Kidney (tissue), 13 donors: ENCODE measurements at regions not wholly inside any gene's neighbourhood (a gene's known extent, or its start where the extent isn't known, plus 50 kb on each side); places are given as distances from the start of the nearest gene placed in this dataset.

Experiments used
- DNase-seq, 5 donors: peaks; one replicate each; pipeline ENCODE4 v3.0.0-alpha.2; 2013 to 2020
- FAIRE-seq: peaks from 2 replicates; lab custom pipeline; 2012; peaks lifted over from hg19 to GRCh38; lab: Jason Lieb, UNC
- H3K27ac ChIP-seq, 2 donors: one replicate each; pipeline ENCODE4 v1.7.0; 2013; ENCODE audit warnings: low read depth in 2 of 2, low read length in 2 of 2, inconsistent platforms in 1 of 2
- H3K27me3 ChIP-seq: one replicate; pipeline ENCODE4 v1.7.1; 2013; ENCODE audit warnings: low read length, inconsistent platforms; ENCODE audit not compliant: control insufficient read depth, insufficient read depth
- H3K36me3 ChIP-seq, 3 donors: one replicate each; pipeline versions ENCODE4 v1.7.0 to v1.7.1; 2013; ENCODE audit warnings: low read length in 3 of 3, control low read depth in 1 of 3, inconsistent platforms in 1 of 3; ENCODE audit not compliant: insufficient read depth in 3 of 3, control insufficient read depth in 2 of 3
- H3K4me1 ChIP-seq, 3 donors: one replicate each; pipeline versions ENCODE4 v1.7.0 to v1.7.1; 2013; ENCODE audit warnings: low read length in 3 of 3, inconsistent platforms in 1 of 3, low read depth in 1 of 3; ENCODE audit not compliant: control insufficient read depth in 2 of 3, insufficient read depth in 2 of 3
- H3K4me3 ChIP-seq, 3 donors: one replicate each; pipeline versions ENCODE4 v1.7.0 to v1.8.1; 2013; ENCODE audit warnings: low read length in 3 of 3, control low read depth in 1 of 3, inconsistent platforms in 1 of 3
- H3K9ac ChIP-seq, 3 donors: one replicate each; pipeline versions ENCODE4 v1.7.0 to v1.7.1; 2013; ENCODE audit warnings: low read length in 3 of 3, control low read depth in 1 of 3, inconsistent platforms in 1 of 3
- H3K9me3 ChIP-seq, 3 donors: one replicate each; pipeline versions ENCODE4 v1.7.0 to v1.7.1; 2013; ENCODE audit warnings: low read length in 3 of 3, control low read depth in 1 of 3, inconsistent platforms in 1 of 3; ENCODE audit not compliant: control insufficient read depth in 2 of 3, insufficient read depth in 1 of 3
- CTCF ChIP-seq: IDR thresholded peaks from 3 replicates; pipeline ENCODE4 v1.5.1; 2012; ENCODE audit warnings: mild to moderate bottlenecking, moderate library complexity, borderline replicate concordance; ENCODE audit not compliant: insufficient read depth; ENCODE audit errors: extremely low read depth
- intact Hi-C: fragments of 100-400 bp; cut with DNase I; formaldehyde crosslinking; loops from one replicate; pipeline ENCODE4 v1.11.1; 2022
- donor health status: control.
- donor health status: control.
- donor health status: control.
- donor health status: control.
- donor health status: control.
- donor health status: DM: yes; HTN: yes; CAD: no.
- donor health status: Normal renal cell carcinoma (clear cell type).

DNA sequence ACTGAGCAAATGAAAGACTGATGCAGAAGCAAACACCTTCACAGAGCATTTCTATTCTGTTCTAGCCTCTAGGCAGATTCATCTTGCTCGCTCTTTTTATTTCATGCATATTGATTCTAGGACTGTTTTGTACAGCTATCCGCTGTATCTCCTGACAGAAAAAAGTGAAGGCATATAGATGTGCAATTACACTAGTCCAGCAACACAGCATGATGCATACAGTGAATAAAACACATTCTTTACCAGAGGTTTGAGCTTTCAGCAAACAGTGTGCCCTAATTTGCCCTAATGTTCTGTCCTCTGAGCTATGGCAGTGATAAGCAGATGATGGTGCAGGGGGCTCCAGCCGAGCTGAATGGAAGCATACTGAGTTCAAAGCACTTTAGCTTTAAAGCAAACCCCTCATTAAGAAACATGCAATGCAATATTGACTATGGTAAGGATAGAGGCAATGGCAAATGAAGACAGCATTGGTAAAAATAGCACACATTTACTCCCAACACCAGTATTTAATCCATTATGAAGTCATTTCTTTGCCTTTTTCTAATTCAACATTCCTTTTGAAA lies 141.2 kb upstream of the RGPD4 start:
- DNase-seq (no peak), FAIRE-seq (no peak)
- intact Hi-C loops = no loop called here
- Histone ChIP-seq H3K9me3 (no peaks in the 10 kb centered on the region), H3K4me3 (no peak overlapping the region), H3K9ac (no peak overlapping the region), H3K4me1 (no peaks in the 10 kb centered on the region), H3K27me3 (no peaks in the 10 kb centered on the region), H3K27ac (no peak overlapping the region), H3K36me3 (no peaks in the 10 kb centered on the region)
- TF ChIP-seq CTCF = no peak

DNA sequence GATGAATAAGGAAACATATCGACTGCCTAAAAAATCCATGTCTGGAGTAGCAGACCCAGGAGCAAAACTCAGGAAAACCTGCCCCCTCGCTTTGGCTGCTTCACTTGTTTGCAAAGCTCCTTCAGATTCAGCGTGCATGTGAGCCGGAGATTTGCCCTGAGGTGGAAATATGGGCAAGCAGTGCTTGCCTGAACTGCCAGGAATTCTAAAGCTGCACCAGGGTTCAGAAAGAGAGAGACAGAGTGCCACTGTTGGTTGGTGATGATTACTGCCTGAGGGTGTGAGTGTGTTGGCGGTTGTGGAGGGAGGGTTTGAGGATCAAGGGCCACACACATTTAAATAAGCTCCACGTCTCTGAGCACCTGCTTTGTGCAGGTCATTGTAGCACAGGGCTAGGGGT lies 139.6 kb upstream of the RGPD4 start:
- Histone ChIP-seq H3K36me3 (no peaks in the 10 kb centered on the region), H3K4me1 (no peaks in the 10 kb centered on the region), H3K9me3 (no peaks in the 10 kb centered on the region), H3K27me3 (no peaks in the 10 kb centered on the region), H3K9ac (no peak overlapping the region), H3K4me3 (no peak overlapping the region), H3K27ac (no peak overlapping the region)
- FAIRE-seq = no peak
- no peak for TF ChIP-seq CTCF
- intact Hi-C loops = no loop called here
- peak in 1 of 5 donors; percentile 9 for DNase-seq

- TF ChIP-seq CTCF = no peak
- no peak overlapping the region for H3K9ac ChIP-seq
- FAIRE-seq (no peak), DNase-seq (no peak)
- no peak overlapping the region for H3K4me3 ChIP-seq
- intact Hi-C loops = no loop called here
- H3K27ac ChIP-seq = no peak overlapping the region
- H3K36me3 ChIP-seq = no peaks in the 10 kb centered on the region
- no peaks in the 10 kb centered on the region for H3K4me1 ChIP-seq
- no peaks in the 10 kb centered on the region for H3K27me3 ChIP-seq
- no peaks in the 10 kb centered on the region for H3K9me3 ChIP-seq
These were observed 138.6 kb upstream of the RGPD4 start for GRCh38 chr2:107688135-107688534.

- no peaks in the 10 kb centered on the region for H3K27me3 ChIP-seq
- no peak overlapping the region for H3K27ac ChIP-seq
- no peaks in the 10 kb centered on the region for H3K36me3 ChIP-seq
- no peak for DNase-seq
- H3K4me3 ChIP-seq = no peak overlapping the region
- H3K9me3 ChIP-seq = no peaks in the 10 kb centered on the region
- intact Hi-C loops = no loop called here
- TF ChIP-seq CTCF = no peak
- no peak overlapping the region for H3K9ac ChIP-seq
- no peaks in the 10 kb centered on the region for H3K4me1 ChIP-seq
- no peak for FAIRE-seq
These were observed 133.1 kb upstream of the RGPD4 start for GRCh38 chr2:107693604-107694003.
